Lung (tissue), 11 donors: ENCODE measurements at regions not wholly inside any gene's neighbourhood (a gene's known extent, or its start where the extent isn't known, plus 50 kb on each side); places are given as distances from the start of the nearest gene placed in this dataset.

Source experiments
- ATAC-seq: fragments of 200-7000 bp; cut with Tn5 transposase; one replicate; pipeline ENCODE4 v1.9.1; 2020; ENCODE audit warnings: moderate number of reproducible peaks; ENCODE audit not compliant: insufficient read depth, low FRiP score
- DNase-seq, 3 donors: peaks; one replicate each; pipeline ENCODE4 v3.0.0-alpha.2; 2013 to 2017
- H3K27ac ChIP-seq, 2 donors: one replicate each; pipeline ENCODE4 v1.5.1; 2013; ENCODE audit warnings: mild to moderate bottlenecking in 2 of 2, moderate library complexity in 2 of 2, control low read depth in 1 of 2, inconsistent platforms in 1 of 2, low read depth in 1 of 2, low read length in 1 of 2
- H3K27me3 ChIP-seq, 3 donors: one replicate each; pipeline ENCODE4 v1.5.1; 2013; ENCODE audit warnings: low read length in 2 of 3; ENCODE audit not compliant: control insufficient read depth in 3 of 3, insufficient read depth in 3 of 3
- H3K36me3 ChIP-seq, 4 donors: one replicate each; pipeline ENCODE4 v1.5.1; 2013; ENCODE audit warnings: low read length in 4 of 4, mild to moderate bottlenecking in 1 of 4, moderate library complexity in 1 of 4; ENCODE audit not compliant: control insufficient read depth in 4 of 4, insufficient read depth in 4 of 4
- H3K4me1 ChIP-seq, 5 donors: one replicate each; pipeline ENCODE4 v1.5.1; 2013; ENCODE audit warnings: low read length in 5 of 5, mild to moderate bottlenecking in 2 of 5, moderate library complexity in 1 of 5; ENCODE audit not compliant: control insufficient read depth in 5 of 5, insufficient read depth in 5 of 5
- H3K4me3 ChIP-seq: one replicate; pipeline ENCODE4 v1.5.1; 2013; ENCODE audit warnings: mild to moderate bottlenecking, control low read depth, moderate library complexity
- H3K9ac ChIP-seq, 2 donors: one replicate each; pipeline ENCODE4 v1.5.1; 2013; ENCODE audit warnings: low read length in 2 of 2, control low read depth in 1 of 2; ENCODE audit not compliant: insufficient read depth in 1 of 2
- H3K9me3 ChIP-seq, 4 donors: one replicate each; pipeline ENCODE4 v1.5.1; 2013; ENCODE audit warnings: low read length in 3 of 4, mild to moderate bottlenecking in 1 of 4, moderate library complexity in 1 of 4; ENCODE audit not compliant: control insufficient read depth in 4 of 4, insufficient read depth in 3 of 4
- CTCF ChIP-seq: IDR thresholded peaks from 2 replicates; pipeline ENCODE4 v1.5.1; 2012; ENCODE audit warnings: mild to moderate bottlenecking; ENCODE audit errors: control extremely low read depth, extremely low read depth
- WGBS, 2 donors: extraction: QIAGEN DNeasy Blood & Tissue Kit; methylation state at CpG; one replicate each; pipeline ENCODE4 v1.1.7; 2013; 5-methylcytosine and 5-hydroxymethylcytosine counted together
- donor health status: control.
- donor health status: control.
- donor health status: Bipolar disorder and iron deficiency.
- donor health status: healthy.
- donor health status: DM: yes; HTN: yes; CAD: no.

GRCh38 chr6:139721954-139722353 is 347.5 kb upstream of the CITED2 start:
- Histone ChIP-seq H3K9me3 (no peaks in the 10 kb centered on the region), H3K27ac (no peak overlapping the region), H3K9ac (no peak overlapping the region), H3K27me3 (no peaks in the 10 kb centered on the region), H3K36me3 (no peaks in the 10 kb centered on the region), H3K4me1 (peaks cover 0 to 5% (median 0%) of the 10 kb centered on the region in 5 donors), H3K4me3 (no peak overlapping the region)
- no peak for TF ChIP-seq CTCF
- DNase-seq: no peak
- ATAC-seq: no peak
- WGBS, 2 donors: 84 to 97% methylated on average over 3 of the region's 3 CpGs

- Histone ChIP-seq H3K9me3 (no peaks in the 10 kb centered on the region), H3K27me3 (no peaks in the 10 kb centered on the region), H3K36me3 (no peaks in the 10 kb centered on the region), H3K4me1 (peaks cover 0 to 38% (median under 1%) of the 10 kb centered on the region in 5 donors), H3K27ac (no peak overlapping the region), H3K9ac (no peak overlapping the region), H3K4me3 (no peak overlapping the region)
- DNase-seq (no peak), ATAC-seq (no peak)
- no peak for TF ChIP-seq CTCF
- 85 to 95% methylated on average over 4 of the region's 4 CpGs for WGBS, 2 donors
These were observed 339.6 kb upstream of the CITED2 start for GRCh38 chr6:139713900-139714506.

GRCh38 chr6:139713424-139713823 is 339.0 kb upstream of the CITED2 start:
- DNase-seq (no peak), ATAC-seq (no peak)
- H3K36me3 ChIP-seq: no peaks in the 10 kb centered on the region
- H3K9me3 ChIP-seq: no peaks in the 10 kb centered on the region
- 71 to 73% methylated on average over 3 of the region's 3 CpGs for WGBS, 2 donors
- H3K4me1 ChIP-seq: peaks cover 0 to 44% (median 6%) of the 10 kb centered on the region in 5 donors
- no peaks in the 10 kb centered on the region for H3K27me3 ChIP-seq
- no peak for TF ChIP-seq CTCF
- no peak overlapping the region for H3K27ac ChIP-seq
- H3K9ac ChIP-seq: no peak overlapping the region
- no peak overlapping the region for H3K4me3 ChIP-seq

- DNase-seq: peak in 2 of 3 donors; percentile 47 to 57
- Histone ChIP-seq H3K27ac (no peak overlapping the region), H3K4me3 (no peak overlapping the region), H3K9me3 (no peaks in the 10 kb centered on the region), H3K4me1 (peaks cover 0 to 50% (median 8%) of the 10 kb centered on the region in 5 donors), H3K9ac (no peak overlapping the region), H3K27me3 (no peaks in the 10 kb centered on the region), H3K36me3 (no peaks in the 10 kb centered on the region)
- no peak for TF ChIP-seq CTCF
- WGBS, 2 donors: 75 to 81% methylated on average over 3 of the region's 3 CpGs
- ATAC-seq: no peak
These were observed 338.4 kb upstream of the CITED2 start for GRCh38 chr6:139712830-139713229.
